Ovary (tissue), 3 donors: ENCODE measurements at regions not wholly inside any gene's neighbourhood (a gene's known extent, or its start where the extent isn't known, plus 50 kb on each side); places are given as distances from the start of the nearest gene placed in this dataset.

Source experiments
- EP300 ChIP-seq: sonication (generic); formaldehyde crosslinking; IDR thresholded peaks from one replicate; pipeline ENCODE4 v1.6.1; 2017; ENCODE audit warnings: antibody characterized with exemption
- POLR2A ChIP-seq: fragments of 450-650 bp; IDR thresholded peaks from one replicate; pipeline ENCODE4 v1.6.1; 2017; ENCODE audit warnings: antibody characterized with exemption, mild to moderate bottlenecking, moderate library complexity
- TF ChIP-seq, protein P1 (sequence below), 3 donors: fragments of 450-650 bp in 2 of 3; fragments of 200-600 bp in 1 of 3; IDR thresholded peaks; one replicate each; pipeline versions ENCODE4 v1.5.1 to v1.8.0; 2016 to 2022; ENCODE audit warnings: antibody characterized with exemption in 3 of 3, mild to moderate bottlenecking in 1 of 3
- donor health status: DM: no; HTN: no; CAD: no.

DNA sequence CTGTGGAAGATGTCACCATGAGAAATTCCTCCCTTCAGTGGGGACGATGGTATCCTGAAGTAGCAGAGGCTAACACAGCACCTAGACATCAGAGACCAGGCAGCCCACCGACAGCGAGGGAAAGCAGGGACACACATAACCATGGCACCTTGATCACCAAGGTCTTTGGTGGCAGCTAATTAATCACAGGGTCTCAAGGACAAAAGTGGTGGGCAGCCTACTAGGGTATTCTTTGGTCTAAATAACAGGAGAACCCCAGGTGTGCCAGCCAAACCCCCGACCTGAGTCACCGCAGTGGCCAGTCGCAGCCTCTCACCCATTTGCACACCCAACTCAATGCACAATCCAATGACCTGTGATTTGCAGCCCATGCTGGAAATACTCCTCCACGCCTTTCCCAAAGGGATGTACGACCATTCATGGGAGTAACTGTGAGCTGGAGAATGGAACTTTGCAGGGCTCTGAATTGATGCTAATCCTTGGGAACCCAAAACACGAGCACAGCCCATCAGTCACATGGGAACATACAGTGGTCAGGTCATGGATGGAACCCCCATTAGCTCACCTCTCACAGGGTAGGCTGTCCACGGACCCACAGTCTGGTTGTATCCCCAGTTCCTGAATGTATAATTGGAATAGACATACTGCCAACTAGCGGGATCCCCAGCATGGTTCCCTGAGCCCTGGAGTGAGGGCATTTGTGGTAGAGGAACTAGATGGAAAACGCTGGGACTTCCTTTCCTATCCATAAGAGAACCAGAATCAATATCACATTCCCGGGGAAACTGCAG is 58.7 kb upstream of the C14orf180 start:
- TF ChIP-seq, protein P1, sequence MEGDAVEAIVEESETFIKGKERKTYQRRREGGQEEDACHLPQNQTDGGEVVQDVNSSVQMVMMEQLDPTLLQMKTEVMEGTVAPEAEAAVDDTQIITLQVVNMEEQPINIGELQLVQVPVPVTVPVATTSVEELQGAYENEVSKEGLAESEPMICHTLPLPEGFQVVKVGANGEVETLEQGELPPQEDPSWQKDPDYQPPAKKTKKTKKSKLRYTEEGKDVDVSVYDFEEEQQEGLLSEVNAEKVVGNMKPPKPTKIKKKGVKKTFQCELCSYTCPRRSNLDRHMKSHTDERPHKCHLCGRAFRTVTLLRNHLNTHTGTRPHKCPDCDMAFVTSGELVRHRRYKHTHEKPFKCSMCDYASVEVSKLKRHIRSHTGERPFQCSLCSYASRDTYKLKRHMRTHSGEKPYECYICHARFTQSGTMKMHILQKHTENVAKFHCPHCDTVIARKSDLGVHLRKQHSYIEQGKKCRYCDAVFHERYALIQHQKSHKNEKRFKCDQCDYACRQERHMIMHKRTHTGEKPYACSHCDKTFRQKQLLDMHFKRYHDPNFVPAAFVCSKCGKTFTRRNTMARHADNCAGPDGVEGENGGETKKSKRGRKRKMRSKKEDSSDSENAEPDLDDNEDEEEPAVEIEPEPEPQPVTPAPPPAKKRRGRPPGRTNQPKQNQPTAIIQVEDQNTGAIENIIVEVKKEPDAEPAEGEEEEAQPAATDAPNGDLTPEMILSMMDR (IDR thresholded peaks at IDR 0.05) = no peak
- TF ChIP-seq POLR2A (no peak), EP300 (no peak)
